C4-2B (cell line): ENCODE measurements at regions not wholly inside any gene's neighbourhood (a gene's known extent, or its start where the extent isn't known, plus 50 kb on each side); places are given as distances from the start of the nearest gene placed in this dataset.

Experiments used
- H3K27ac ChIP-seq: fragments of 450-650 bp; 2 replicates; pipeline ENCODE4 v1.5.1; 2017
- ZFX ChIP-seq: fragments of 450-650 bp; IDR thresholded peaks from 2 replicates; pipeline ENCODE4 v1.6.1; 2017
- TF ChIP-seq, protein P1 (sequence below): fragments of 450-650 bp; conservative IDR thresholded peaks from 2 replicates; pipeline ENCODE4 v1.5.1; 2017; ENCODE audit warnings: mild to moderate bottlenecking

DNA sequence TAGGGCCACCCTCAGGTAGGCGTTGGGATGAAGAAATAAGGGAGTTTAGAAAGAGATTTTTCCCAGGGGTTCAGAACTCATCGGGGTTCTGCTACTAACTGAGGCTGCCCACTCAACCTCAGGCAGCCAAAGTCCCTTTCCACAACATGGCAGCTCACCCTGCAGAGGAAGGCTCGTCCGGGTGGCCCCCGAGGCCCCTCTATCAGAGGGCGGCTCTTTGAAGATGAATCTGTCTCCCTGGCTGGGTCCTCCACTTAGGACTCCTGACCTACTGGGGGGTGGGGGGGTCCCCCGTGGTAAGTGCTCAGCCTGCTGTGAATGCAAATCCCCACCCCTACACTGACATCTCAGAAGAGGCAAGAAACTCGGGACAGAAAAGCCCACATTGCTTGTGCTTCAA lies 182.9 kb downstream of the SOD2 start:
- TF ChIP-seq ZFX, result no peak
- TF ChIP-seq, protein P1, sequence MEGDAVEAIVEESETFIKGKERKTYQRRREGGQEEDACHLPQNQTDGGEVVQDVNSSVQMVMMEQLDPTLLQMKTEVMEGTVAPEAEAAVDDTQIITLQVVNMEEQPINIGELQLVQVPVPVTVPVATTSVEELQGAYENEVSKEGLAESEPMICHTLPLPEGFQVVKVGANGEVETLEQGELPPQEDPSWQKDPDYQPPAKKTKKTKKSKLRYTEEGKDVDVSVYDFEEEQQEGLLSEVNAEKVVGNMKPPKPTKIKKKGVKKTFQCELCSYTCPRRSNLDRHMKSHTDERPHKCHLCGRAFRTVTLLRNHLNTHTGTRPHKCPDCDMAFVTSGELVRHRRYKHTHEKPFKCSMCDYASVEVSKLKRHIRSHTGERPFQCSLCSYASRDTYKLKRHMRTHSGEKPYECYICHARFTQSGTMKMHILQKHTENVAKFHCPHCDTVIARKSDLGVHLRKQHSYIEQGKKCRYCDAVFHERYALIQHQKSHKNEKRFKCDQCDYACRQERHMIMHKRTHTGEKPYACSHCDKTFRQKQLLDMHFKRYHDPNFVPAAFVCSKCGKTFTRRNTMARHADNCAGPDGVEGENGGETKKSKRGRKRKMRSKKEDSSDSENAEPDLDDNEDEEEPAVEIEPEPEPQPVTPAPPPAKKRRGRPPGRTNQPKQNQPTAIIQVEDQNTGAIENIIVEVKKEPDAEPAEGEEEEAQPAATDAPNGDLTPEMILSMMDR, result no peak
- no peak overlapping the region for H3K27ac ChIP-seq

DNA sequence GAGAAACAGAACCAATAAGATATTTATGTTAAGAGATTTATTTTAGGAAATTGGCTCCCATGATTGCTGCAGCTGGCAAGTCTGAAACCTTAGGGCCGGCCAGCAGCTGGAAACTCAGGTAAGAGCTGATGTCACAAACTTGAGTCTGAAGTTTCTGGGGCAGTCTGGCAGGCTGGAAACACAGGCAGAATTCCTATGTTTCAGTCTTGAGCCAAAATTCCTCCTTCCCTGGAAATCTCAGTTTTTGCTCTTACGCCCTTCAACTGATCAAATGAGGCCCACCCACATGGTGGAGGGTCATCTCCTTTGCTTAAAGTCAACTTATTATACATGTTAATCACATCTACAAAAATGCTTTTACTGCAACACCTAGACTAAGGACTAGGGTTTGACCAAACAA lies 184.1 kb downstream of the SOD2 start:
- TF ChIP-seq ZFX, result no peak
- TF ChIP-seq, protein P1, result no peak
- H3K27ac ChIP-seq, result no peak overlapping the region

DNA sequence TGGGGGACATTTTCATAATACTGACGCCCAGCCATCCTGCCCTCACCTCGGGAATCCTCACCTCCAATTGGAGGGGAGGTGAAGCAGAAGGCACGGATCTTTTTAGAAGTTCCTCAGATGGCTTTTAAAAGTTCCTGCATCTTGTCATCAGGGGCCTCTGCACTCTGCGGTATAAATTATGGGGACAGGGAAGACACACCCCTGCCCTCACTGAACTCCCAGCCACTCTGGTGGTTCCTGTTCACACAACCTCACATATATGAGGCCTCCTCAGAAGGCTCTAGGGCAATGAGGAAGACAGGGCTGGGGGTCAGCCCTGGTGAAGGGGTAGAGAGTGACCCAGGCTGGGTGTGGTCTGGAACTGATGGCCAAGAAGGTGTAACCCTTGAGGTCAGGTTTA lies 187.0 kb downstream of the SOD2 start:
- H3K27ac ChIP-seq, result no peak overlapping the region
- no peak for TF ChIP-seq ZFX
- TF ChIP-seq, protein P1, result no peak

DNA sequence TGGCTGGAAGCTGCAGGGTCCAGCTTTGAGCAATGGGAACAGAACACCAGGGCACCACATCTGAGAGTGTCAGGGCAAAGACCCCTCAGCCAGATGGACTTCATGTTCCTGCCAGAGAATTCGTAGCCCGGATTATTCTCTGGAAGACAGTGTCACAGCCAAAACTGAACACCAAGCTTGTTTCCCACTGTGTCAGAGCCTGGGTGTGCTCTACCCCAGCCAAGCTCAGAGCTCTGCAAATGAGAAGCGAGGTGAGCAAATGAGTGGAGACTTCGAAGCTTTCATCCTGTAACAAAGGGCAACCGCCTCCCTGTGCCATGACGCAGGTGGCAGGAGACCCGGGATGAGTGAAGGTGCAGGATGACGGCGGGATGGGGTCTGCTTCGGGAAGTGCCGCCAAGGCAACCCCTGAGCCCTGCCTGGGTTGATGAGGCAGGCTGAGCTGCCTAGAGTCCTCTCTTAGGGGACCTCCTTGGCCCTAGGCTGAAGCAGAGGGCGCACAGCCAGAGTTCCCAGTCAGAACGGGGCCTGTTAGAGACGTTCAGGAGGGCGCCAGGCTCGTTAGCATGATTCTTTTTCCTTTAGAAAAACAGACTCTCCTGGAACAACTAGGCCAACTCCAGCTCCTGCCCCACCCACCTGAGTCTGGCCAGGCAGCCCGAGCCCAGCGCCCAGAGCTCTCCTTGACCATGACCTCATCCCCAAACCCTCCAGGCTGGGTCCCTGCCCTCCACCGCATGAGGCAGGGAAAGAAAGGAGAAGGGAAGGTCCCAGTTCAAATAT lies 187.7 kb downstream of the SOD2 start:
- TF ChIP-seq ZFX, result no peak
- TF ChIP-seq, protein P1, result no peak
- H3K27ac ChIP-seq, result no peak overlapping the region

DNA sequence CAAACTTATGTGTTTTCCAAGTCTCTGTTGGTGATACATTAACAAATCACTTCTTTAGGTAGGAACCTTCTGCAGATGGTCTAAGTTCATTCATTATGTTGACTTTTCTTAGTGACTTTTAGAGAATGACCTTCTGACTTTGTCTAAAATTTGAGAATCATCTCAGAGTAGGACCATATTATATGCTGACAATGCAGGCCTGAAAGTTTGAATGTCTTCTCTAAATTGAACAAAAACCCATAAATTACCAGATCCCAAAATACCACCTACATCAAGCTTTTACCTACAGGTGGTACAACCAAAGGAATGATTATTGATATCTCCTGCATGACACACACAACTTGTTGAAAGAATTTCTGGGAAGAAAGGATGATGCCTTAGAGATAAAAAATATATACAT lies 191.5 kb downstream of the SOD2 start:
- TF ChIP-seq, protein P1, result no peak
- TF ChIP-seq ZFX, result no peak
- no peak overlapping the region for H3K27ac ChIP-seq

DNA sequence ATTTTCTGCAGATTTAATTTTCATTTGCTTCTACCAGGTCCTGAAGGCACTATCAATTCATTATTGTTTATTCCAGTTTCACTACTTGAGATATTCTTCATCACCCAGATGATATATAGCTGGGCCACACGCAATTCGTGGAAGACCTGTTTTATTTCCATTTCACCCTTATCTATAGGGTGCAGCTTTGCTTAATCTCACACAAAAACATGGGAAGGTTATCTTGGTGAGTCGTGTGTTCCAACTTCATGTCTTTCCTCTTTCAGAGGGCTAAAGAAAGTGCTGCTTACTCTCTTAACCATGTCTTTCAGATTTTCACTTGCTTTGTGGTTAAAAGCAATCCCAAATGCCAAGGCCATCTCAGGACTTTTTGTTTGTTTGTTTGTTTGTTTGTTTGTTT lies 194.0 kb downstream of the SOD2 start:
- TF ChIP-seq, protein P1, result no peak
- TF ChIP-seq ZFX, result no peak
- H3K27ac ChIP-seq, result no peak overlapping the region

DNA sequence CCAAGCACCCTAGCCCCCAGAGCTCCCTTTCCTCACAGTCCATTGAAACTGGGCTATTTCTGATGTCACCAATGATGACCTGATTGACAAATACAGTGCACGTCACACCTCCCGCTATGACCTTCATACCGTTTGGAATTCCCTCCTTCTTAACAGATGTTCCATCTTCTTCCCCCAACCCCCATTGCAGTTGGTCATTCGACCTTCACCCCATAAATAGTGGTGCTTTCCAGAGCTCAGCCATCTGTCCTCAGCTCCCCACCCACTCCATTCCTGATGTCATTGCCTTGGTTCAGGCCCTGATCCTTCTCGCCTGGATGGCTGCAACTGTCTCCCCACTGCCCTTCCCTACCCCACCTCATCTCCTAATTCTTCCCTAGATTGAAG lies 198.5 kb downstream of the SOD2 start:
- TF ChIP-seq, protein P1, result no peak
- no peak for TF ChIP-seq ZFX
- H3K27ac ChIP-seq, result no peak overlapping the region
